Mesodermal cell (in vitro differentiated cells): ENCODE measurements at regions not wholly inside any gene's neighbourhood (a gene's known extent, or its start where the extent isn't known, plus 50 kb on each side); places are given as distances from the start of the nearest gene placed in this dataset.

Source experiments
- H3K27ac ChIP-seq: 2 replicates; pipeline ENCODE4 v1.7.0; 2013; ENCODE audit warnings: mild to moderate bottlenecking, low read depth, low read length, moderate library complexity; ENCODE audit not compliant: severe bottlenecking
- H3K36me3 ChIP-seq: 2 replicates; pipeline ENCODE4 v1.7.1; 2013; ENCODE audit warnings: mild to moderate bottlenecking, low read length, moderate library complexity; ENCODE audit not compliant: control insufficient read depth, insufficient read depth
- H3K4me1 ChIP-seq: one replicate; pipeline ENCODE4 v1.7.1; 2013; ENCODE audit warnings: mild to moderate bottlenecking, low read length; ENCODE audit not compliant: insufficient read depth, control insufficient read depth, poor library complexity, severe bottlenecking
- H3K4me3 ChIP-seq: 2 replicates; pipeline ENCODE4 v1.7.0; 2013; ENCODE audit warnings: low read length, control low read depth, mild to moderate bottlenecking; ENCODE audit not compliant: insufficient read depth, poor library complexity, severe bottlenecking; ENCODE audit errors: extremely low read depth
- H3K9me3 ChIP-seq: 2 replicates; pipeline ENCODE4 v1.7.1; 2013; ENCODE audit warnings: mild to moderate bottlenecking, low read length, moderate library complexity; ENCODE audit not compliant: control insufficient read depth
- WGBS, 2 experiments: methylation state at CpG; one replicate each; pipeline ENCODE4 v1.1.5; 2013; ENCODE audit warnings: missing lambda C conversion rate in 2 of 2; ENCODE audit not compliant: insufficient coverage in 2 of 2; 5-methylcytosine and 5-hydroxymethylcytosine counted together

DNA sequence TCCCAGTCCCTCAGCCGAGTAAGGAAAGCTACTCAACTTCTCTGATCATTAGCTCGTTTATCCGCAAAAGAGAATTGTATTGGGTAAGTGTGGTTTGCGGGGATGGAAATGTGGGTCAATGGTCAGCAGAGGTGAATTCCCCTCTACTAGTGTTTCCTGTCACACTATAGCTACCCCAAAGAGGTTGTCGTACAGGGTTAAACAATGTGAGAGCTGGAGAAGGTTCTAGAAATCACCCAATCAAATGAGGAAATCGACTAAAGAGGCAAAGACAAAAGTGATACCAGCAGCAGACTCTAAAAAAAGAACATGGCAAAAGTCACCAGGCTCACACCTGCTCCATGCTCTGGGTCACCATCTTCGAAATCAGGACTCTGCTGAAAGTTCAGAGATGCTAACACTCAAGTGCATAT is 144.7 kb upstream of the ITGA4 start:
- Histone ChIP-seq H3K9me3 (no peaks in the 10 kb centered on the region), H3K27ac (no peak overlapping the region), H3K4me3 (no peak overlapping the region), H3K4me1 (no peaks in the 10 kb centered on the region), H3K36me3 (no peaks in the 10 kb centered on the region)
- WGBS, 2 experiments, result 62 to 90% methylated on average over 2 to 3 of the region's 7 CpGs

GRCh38 chr2:181313845-181314244 is 143.3 kb upstream of the ITGA4 start:
- WGBS, 2 experiments, result no CpG with 5 or more reads among the region's 1 CpG
- no peak overlapping the region for H3K27ac ChIP-seq
- H3K36me3 ChIP-seq, result no peaks in the 10 kb centered on the region
- no peak overlapping the region for H3K4me3 ChIP-seq
- H3K9me3 ChIP-seq, result no peaks in the 10 kb centered on the region
- no peaks in the 10 kb centered on the region for H3K4me1 ChIP-seq

- no peaks in the 10 kb centered on the region for H3K36me3 ChIP-seq
- H3K9me3 ChIP-seq, result no peaks in the 10 kb centered on the region
- no peak overlapping the region for H3K4me3 ChIP-seq
- no peaks in the 10 kb centered on the region for H3K4me1 ChIP-seq
- no peak overlapping the region for H3K27ac ChIP-seq
Measured at GRCh38 chr2:181314551-181314950, 142.6 kb upstream of the ITGA4 start.

DNA sequence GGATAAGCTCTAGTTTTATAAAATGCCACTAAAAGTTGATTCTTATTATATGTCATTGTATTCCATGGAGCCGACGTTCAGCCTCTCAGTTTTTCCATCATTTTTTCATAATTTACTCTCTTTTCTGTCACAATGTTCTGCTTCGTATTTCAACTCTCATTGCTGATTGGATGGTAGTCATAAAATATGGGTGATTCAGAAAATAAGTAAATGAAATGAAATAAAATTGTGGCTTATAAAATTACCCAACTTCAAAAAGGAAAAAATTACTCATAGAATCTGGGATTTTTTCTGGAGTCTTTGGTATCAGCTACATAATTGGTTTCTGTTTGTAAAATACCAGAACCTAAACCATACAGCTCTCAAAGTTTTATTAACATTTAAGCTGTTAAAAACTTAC is 139.7 kb upstream of the ITGA4 start:
- no CpG with 5 or more reads among the region's 3 CpGs for WGBS, 2 experiments
- Histone ChIP-seq H3K36me3 (no peaks in the 10 kb centered on the region), H3K27ac (no peak overlapping the region), H3K4me1 (no peaks in the 10 kb centered on the region), H3K9me3 (no peaks in the 10 kb centered on the region), H3K4me3 (no peak overlapping the region)

GRCh38 chr2:181318504-181319280 is 138.5 kb upstream of the ITGA4 start:
- H3K36me3 ChIP-seq, result no peaks in the 10 kb centered on the region
- H3K27ac ChIP-seq, result no peak overlapping the region
- WGBS, 2 experiments, result 80 to 100% methylated on average over 1 of the region's 3 CpGs
- no peak overlapping the region for H3K4me3 ChIP-seq
- no peaks in the 10 kb centered on the region for H3K9me3 ChIP-seq
- H3K4me1 ChIP-seq, result no peaks in the 10 kb centered on the region

DNA sequence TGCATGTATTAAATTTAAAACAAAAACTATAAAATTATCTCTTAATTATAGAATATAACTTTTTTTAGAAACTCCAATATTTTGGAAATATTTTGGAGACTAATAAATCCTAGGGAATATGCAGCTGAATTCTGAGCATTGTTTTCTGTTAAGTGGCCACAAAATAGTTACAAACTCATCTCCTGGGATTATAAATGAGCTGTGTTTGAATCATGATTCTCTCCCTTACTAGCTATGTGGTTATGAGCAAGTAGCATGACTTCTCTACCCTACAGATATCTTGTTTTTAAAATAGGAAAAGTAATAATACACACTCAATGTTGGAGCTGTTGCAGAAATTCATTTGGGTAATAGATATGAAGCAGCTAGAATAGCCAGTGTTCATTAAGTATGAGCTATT is 137.9 kb upstream of the ITGA4 start:
- Histone ChIP-seq H3K9me3 (no peaks in the 10 kb centered on the region), H3K36me3 (no peaks in the 10 kb centered on the region), H3K27ac (no peak overlapping the region), H3K4me3 (no peak overlapping the region), H3K4me1 (no peaks in the 10 kb centered on the region)

DNA sequence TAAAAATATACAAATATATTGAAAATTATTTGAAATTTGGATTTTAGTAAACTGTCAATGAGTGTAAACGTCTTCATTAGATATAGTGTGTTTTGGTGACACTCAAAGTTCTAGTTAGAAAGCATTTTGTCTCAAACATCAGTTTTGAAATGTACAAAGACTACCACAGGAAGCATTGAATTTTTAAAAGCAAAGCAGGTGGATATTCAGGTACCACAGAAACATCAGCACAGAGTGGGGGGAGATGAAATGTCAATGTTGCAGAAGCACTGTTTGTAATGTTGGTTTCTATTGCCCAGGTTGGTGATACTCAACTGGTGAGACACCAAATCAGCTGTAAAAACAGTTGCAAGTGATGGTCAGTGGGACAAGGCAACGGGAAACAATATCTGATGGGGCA is 136.5 kb upstream of the ITGA4 start:
- H3K9me3 ChIP-seq, result no peaks in the 10 kb centered on the region
- H3K27ac ChIP-seq, result no peak overlapping the region
- no peaks in the 10 kb centered on the region for H3K36me3 ChIP-seq
- no peak overlapping the region for H3K4me3 ChIP-seq
- WGBS, 2 experiments, result 89% methylated on average over 1 of the region's 2 CpGs; no CpG with 5 or more reads in 1 of the 2 experiments
- no peaks in the 10 kb centered on the region for H3K4me1 ChIP-seq

- H3K36me3 ChIP-seq, result no peaks in the 10 kb centered on the region
Measured at GRCh38 chr2:181324912-181325311, 132.3 kb upstream of the ITGA4 start.

GRCh38 chr2:181326661-181327060 is 130.5 kb upstream of the ITGA4 start:
- Histone ChIP-seq H3K36me3 (no peaks in the 10 kb centered on the region), H3K27ac (no peak overlapping the region), H3K4me3 (no peak overlapping the region), H3K9me3 (no peaks in the 10 kb centered on the region), H3K4me1 (no peaks in the 10 kb centered on the region)
- WGBS, 2 experiments, result no CpG with 5 or more reads among the region's 2 CpGs

More at GRCh38 chr2:181324912-181325311, 132.3 kb upstream of the ITGA4 start:
- Histone ChIP-seq H3K4me3 (no peak overlapping the region), H3K9me3 (no peaks in the 10 kb centered on the region), H3K27ac (no peak overlapping the region), H3K4me1 (no peaks in the 10 kb centered on the region)

GRCh38 chr2:181330286-181330685 is 126.9 kb upstream of the ITGA4 start:
- H3K27ac ChIP-seq, result no peak overlapping the region
- WGBS, 2 experiments, result 100% methylated on average over 1 of the region's 1 CpG
- no peaks in the 10 kb centered on the region for H3K9me3 ChIP-seq
- no peaks in the 10 kb centered on the region for H3K36me3 ChIP-seq
- H3K4me3 ChIP-seq, result no peak overlapping the region
- H3K4me1 ChIP-seq, result no peaks in the 10 kb centered on the region

GRCh38 chr2:181332044-181332605 is 125.1 kb upstream of the ITGA4 start:
- no peaks in the 10 kb centered on the region for H3K36me3 ChIP-seq
- H3K27ac ChIP-seq, result no peak overlapping the region
- H3K4me3 ChIP-seq, result no peak overlapping the region
- WGBS, 2 experiments, result 67% methylated on average over 1 of the region's 3 CpGs; no CpG with 5 or more reads in 1 of the 2 experiments
- H3K9me3 ChIP-seq, result no peaks in the 10 kb centered on the region
- no peaks in the 10 kb centered on the region for H3K4me1 ChIP-seq
